HG02981 (cell line): ENCODE measurements at regions not wholly inside any gene's neighbourhood (a gene's known extent, or its start where the extent isn't known, plus 50 kb on each side); places are given as distances from the start of the nearest gene placed in this dataset.

Source experiments
- ATAC-seq: cut with Tn5 transposase; IDR thresholded peaks from one replicate; pipeline ENCODE4 v1.9.1; 2021; ENCODE audit warnings: mild to moderate bottlenecking, moderate library complexity; ENCODE audit not compliant: unreplicated experiment

DNA sequence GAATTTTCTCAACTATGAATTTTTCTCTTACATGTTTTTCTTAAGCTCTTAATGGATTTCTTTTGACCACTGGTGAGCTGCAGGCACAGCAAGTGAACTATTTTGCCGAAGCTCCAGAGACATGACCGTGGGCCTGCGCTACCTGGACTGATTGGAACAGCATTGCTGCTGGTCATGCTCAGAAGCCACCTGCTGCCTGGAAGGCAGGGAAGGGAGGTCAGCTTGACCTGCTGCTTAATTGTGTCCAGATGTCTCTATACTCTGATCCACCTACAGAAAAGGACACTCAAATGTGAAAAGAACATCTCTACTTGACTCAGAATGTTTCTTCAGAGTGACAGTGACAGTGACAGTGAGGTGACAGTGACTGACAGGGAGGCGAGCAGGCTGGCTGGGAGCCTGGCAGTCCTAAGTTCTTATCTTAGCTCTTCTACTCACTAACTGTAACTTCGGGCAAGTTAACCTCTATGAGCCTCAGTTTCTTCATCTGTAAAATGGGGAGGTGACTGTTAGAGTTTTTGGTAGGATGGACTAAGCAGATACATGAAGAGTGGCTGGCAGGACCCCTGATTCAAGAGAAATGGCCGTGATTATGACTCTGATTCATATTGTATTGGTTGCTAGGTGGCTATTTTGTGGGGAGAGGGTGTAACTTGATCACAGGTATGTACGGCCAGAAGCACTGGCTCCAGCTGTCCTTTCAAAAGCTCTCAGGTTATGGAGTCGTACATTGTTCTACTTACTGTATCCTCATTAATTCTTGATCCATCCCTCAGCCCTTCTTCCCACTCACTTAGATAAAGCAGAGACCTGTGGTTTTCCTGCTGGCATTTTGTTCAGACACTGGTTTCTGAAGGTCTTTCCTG, 54.8 kb upstream of the DLG1 start:
- no peak for ATAC-seq

GRCh38 chr3:197352382-197352781, 54.0 kb upstream of the DLG1 start:
- no peak for ATAC-seq

DNA sequence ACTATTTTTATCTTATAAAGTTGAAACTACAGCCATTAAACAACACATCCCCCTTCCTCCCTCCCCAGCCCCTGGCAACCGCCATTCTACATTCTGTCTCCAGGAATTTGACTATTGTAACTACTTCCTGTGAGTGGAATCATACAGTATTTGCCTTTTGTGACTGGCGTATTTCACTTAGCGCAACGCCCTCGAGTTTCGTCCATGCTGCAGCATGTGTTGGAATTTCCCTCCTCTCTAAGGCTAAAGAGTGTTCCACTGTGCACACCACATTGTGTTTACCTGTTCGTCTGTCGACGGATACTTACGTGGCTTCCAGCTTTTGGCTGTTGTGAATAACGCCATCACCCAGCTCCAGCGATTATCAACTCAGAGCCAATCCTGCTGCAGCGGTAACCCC, 52.0 kb upstream of the DLG1 start:
- no peak for ATAC-seq

DNA sequence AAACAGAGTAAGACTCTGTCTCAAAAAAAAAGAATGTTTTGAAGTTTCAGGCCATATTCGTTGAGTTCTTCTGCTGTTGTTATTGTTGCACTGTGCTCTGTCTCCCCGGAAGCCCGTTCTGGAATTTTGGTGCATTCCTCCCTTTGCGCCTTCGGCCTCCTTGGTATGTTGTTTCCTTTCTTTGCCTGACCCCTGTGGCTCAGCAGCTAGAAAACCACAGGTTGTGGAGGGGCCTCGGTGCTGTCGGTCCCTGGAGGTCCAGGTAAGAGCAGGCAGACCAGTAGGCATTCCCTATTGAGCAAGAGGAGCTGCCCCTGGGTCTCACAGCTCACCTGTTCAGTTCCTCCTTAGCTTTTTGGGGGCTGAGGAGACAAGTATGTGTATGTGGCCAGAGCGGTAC, 51.0 kb upstream of the DLG1 start:
- no peak for ATAC-seq
